A549 (cell line): ENCODE measurements at regions not wholly inside any gene's neighbourhood (a gene's known extent, or its start where the extent isn't known, plus 50 kb on each side); places are given as distances from the start of the nearest gene placed in this dataset.

Experiments used
- ATAC-seq, 2 experiments: fragments of 200-7000 bp in 1 of 2; fragments of >200 bp in 1 of 2; cut with Nextera tagmentation in 1 of 2; cut with Tn5 transposase in 1 of 2; 3 replicates each; pipeline versions ENCODE4 v1.8.0 to v1.9.1; 2018 to 2020; ENCODE audit warnings: mild to moderate bottlenecking in 1 of 2, moderate library complexity in 1 of 2
- CTCF ChIA-PET: fragments of 300-600 bp; sonication (Branson Sonifier 250); formaldehyde crosslinking; extraction: SDS; loops from one replicate; lab custom pipeline; 2021; ENCODE audit warnings: antibody characterized with exemption, inconsistent platforms; lab: Yijun Ruan, JAX
- POLR2A ChIA-PET: fragments of 350-600 bp; formaldehyde crosslinking; extraction: SDS; loops from one replicate; lab custom pipeline; 2021; ENCODE audit warnings: antibody characterized with exemption, inconsistent platforms; lab: Yijun Ruan, JAX
- DNase-seq, 2 experiments: peaks; one replicate each; pipeline versions ENCODE4 v3.0.0 to v3.0.0-alpha.2; 2011 to 2016; ENCODE audit warnings: low read depth in 1 of 2, low spot score in 1 of 2
- FAIRE-seq: peaks from 2 replicates; lab custom pipeline; 2011; peaks lifted over from hg19 to GRCh38; lab: Jason Lieb, UNC
- H3K27ac ChIP-seq, 2 experiments: fragments of >200 bp; sonication (Bioruptor Twin); formaldehyde crosslinking; 3 replicates each; pipeline ENCODE4 v1.5.1; 2016 to 2017
- H3K4me1 ChIP-seq: fragments of >200 bp; sonication (Bioruptor Twin); formaldehyde crosslinking; 3 replicates; pipeline ENCODE4 v1.6.1; 2016
- H3K4me2 ChIP-seq: fragments of >200 bp; sonication (Bioruptor Twin); formaldehyde crosslinking; 3 replicates; pipeline ENCODE4 v1.6.1; 2016
- H3K4me3 ChIP-seq: fragments of >200 bp; sonication (Bioruptor Twin); formaldehyde crosslinking; 3 replicates; pipeline ENCODE4 v1.5.1; 2016
- H3K9me3 ChIP-seq: fragments of >200 bp; sonication (Bioruptor Twin); formaldehyde crosslinking; 3 replicates; pipeline ENCODE4 v1.6.1; 2016
- BHLHE40 ChIP-seq: IDR thresholded peaks from 2 replicates; pipeline ENCODE4 v1.6.1; 2012; ENCODE audit warnings: low read depth, low read length, inconsistent platforms
- CEBPB ChIP-seq, 2 experiments: fragments of >200 bp in 1 of 2; sonication (Bioruptor Twin) in 1 of 2; formaldehyde crosslinking in 1 of 2; IDR thresholded peaks; 2 replicates each; pipeline ENCODE4 v1.6.1; 2012 to 2016
- CHD2 ChIP-seq: fragments of 150-350 bp; IDR thresholded peaks from 2 replicates; pipeline ENCODE4 v1.6.1; 2014; ENCODE audit warnings: low read length; ENCODE audit not compliant: partially characterized antibody
- EP300 ChIP-seq, 2 experiments: fragments of >200 bp; sonication (Bioruptor Twin); formaldehyde crosslinking; IDR thresholded peaks; 2 replicates in 1 of 2; 3 replicates in 1 of 2; pipeline ENCODE4 v1.6.1; 2016 to 2017
- GATA3 ChIP-seq: IDR thresholded peaks from 2 replicates; pipeline ENCODE4 v1.6.1; 2012; ENCODE audit warnings: borderline replicate concordance
- HMGXB4 ChIP-seq: fragments of 250-450 bp; sonication (Bioruptor Pico); IDR thresholded peaks from 2 replicates; pipeline ENCODE4 v1.5.0; 2021; ENCODE audit warnings: mild to moderate bottlenecking, moderate library complexity, borderline replicate concordance
- HOXB13 ChIP-seq: fragments of 250-450 bp; sonication (Bioruptor Pico); IDR thresholded peaks from 2 replicates; pipeline ENCODE4 v1.5.0; 2020; ENCODE audit warnings: low read depth, mild to moderate bottlenecking, moderate library complexity
- HOXB5 ChIP-seq: fragments of 250-450 bp; sonication (Bioruptor Pico); IDR thresholded peaks from 2 replicates; pipeline ENCODE4 v1.5.0; 2020; ENCODE audit warnings: mild to moderate bottlenecking, moderate library complexity
- JUN ChIP-seq, 2 experiments: fragments of >200 bp; sonication (Bioruptor Twin); formaldehyde crosslinking; IDR thresholded peaks; 2 replicates in 1 of 2; 3 replicates in 1 of 2; pipeline ENCODE4 v1.6.1; 2016 to 2017
- KDM1A ChIP-seq: fragments of 200-600 bp; sonication (generic); IDR thresholded peaks from 2 replicates; pipeline ENCODE4 v1.6.1; 2016; ENCODE audit warnings: low read depth, mild to moderate bottlenecking
- NFE2L2 ChIP-seq: fragments of 150-350 bp; conservative IDR thresholded peaks from 2 replicates; pipeline ENCODE4 v1.6.1; 2014; ENCODE audit warnings: low read length
- NPAS2 ChIP-seq: fragments of 250-450 bp; sonication (Bioruptor Pico); IDR thresholded peaks from 2 replicates; pipeline ENCODE4 v1.8.0; 2022; ENCODE audit warnings: mild to moderate bottlenecking, moderate library complexity, borderline replicate concordance
- PHF8 ChIP-seq: fragments of 200-600 bp; sonication (generic); IDR thresholded peaks from 2 replicates; pipeline ENCODE4 v1.6.1; 2016; ENCODE audit warnings: low read depth, mild to moderate bottlenecking, antibody characterized with exemption, moderate library complexity, borderline replicate concordance
- POLR2AphosphoS2 ChIP-seq: conservative IDR thresholded peaks from 2 replicates; pipeline ENCODE4 v1.6.1; 2012; ENCODE audit warnings: low read length, improper control_type of control experiment, inconsistent platforms
- RAD21 ChIP-seq, 2 experiments: fragments of >200 bp in 1 of 2; sonication (Bioruptor Twin) in 1 of 2; formaldehyde crosslinking in 1 of 2; IDR thresholded peaks in 1 of 2; conservative IDR thresholded peaks in 1 of 2; 2 replicates in 1 of 2; 3 replicates in 1 of 2; pipeline ENCODE4 v1.6.1; 2012 to 2018; ENCODE audit warnings: inconsistent platforms in 1 of 2
- RFX5 ChIP-seq: fragments of 450-650 bp; IDR thresholded peaks from 2 replicates; pipeline ENCODE4 v1.7.1; 2014; ENCODE audit warnings: antibody characterized with exemption, mild to moderate bottlenecking, moderate library complexity
- RNF2 ChIP-seq: fragments of 200-600 bp; sonication (generic); IDR thresholded peaks from 2 replicates; pipeline ENCODE4 v1.6.1; 2016; ENCODE audit warnings: low read depth, mild to moderate bottlenecking, antibody characterized with exemption, moderate library complexity, borderline replicate concordance
- TFCP2L1 ChIP-seq: fragments of 250-450 bp; sonication (Bioruptor Pico); IDR thresholded peaks from 2 replicates; pipeline ENCODE4 v1.5.0; 2021; ENCODE audit warnings: mild to moderate bottlenecking
- ZFP36 ChIP-seq: fragments of 450-650 bp; IDR thresholded peaks from 2 replicates; pipeline ENCODE4 v1.6.1; 2014; ENCODE audit warnings: borderline replicate concordance; ENCODE audit not compliant: partially characterized antibody
- ZNF302 ChIP-seq: fragments of 250-450 bp; sonication (Bioruptor Pico); IDR thresholded peaks from 2 replicates; pipeline ENCODE4 v1.9.0; 2021; ENCODE audit warnings: inconsistent platforms, mild to moderate bottlenecking, moderate library complexity
- ZSCAN20 ChIP-seq: fragments of 250-450 bp; sonication (Bioruptor Pico); IDR thresholded peaks from 2 replicates; pipeline ENCODE4 v1.8.0; 2022; ENCODE audit warnings: mild to moderate bottlenecking, moderate library complexity
- WGBS: methylation state at CpG from one replicate; pipeline ENCODE4 v1.1.6; 2017; ENCODE audit errors: missing lambda C conversion rate; 5-methylcytosine and 5-hydroxymethylcytosine counted together
- TF ChIP-seq, protein P1 (sequence below): IDR thresholded peaks from 2 replicates; pipeline ENCODE4 v1.6.1; 2012; ENCODE audit warnings: low read depth, borderline replicate concordance
- TF ChIP-seq, protein P2 (sequence below): fragments of 200-600 bp; sonication (generic); IDR thresholded peaks from 2 replicates; pipeline ENCODE4 v1.6.1; 2016; ENCODE audit warnings: antibody characterized with exemption, mild to moderate bottlenecking, moderate library complexity
- TF ChIP-seq, protein P3 (sequence below): fragments of 150-350 bp; IDR thresholded peaks from 2 replicates; pipeline ENCODE4 v1.6.1; 2014; ENCODE audit warnings: low read depth, mild to moderate bottlenecking, low read length

- TF ChIP-seq GATA3 (no peak), ZNF302 (CRISPR knock-in tag) (no peak)
Measured at GRCh38 chr21:31570824-31571566, 88.5 kb upstream of the SOD1 start (continued).

DNA sequence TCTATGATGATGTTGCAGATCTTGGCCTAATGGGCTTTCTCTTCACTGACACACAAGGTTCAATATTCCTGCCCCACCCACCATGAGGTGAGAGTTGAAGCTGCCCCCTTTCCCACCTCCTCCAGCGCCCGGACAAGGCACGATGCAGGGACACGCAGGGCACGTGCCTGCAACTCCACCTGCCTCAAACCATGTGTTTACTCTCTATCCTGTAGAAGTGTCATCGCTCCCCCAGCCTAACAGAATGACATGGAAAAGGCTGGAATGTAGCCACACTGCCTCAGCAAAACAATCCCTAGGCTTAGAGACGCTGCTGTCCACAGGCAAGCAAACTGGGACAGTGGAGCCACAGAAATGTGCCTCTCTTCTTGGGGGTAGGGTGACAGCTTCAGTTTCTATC is 92.9 kb upstream of the SOD1 start:
- ATAC-seq: no peak
- FAIRE-seq: no peak

DNA sequence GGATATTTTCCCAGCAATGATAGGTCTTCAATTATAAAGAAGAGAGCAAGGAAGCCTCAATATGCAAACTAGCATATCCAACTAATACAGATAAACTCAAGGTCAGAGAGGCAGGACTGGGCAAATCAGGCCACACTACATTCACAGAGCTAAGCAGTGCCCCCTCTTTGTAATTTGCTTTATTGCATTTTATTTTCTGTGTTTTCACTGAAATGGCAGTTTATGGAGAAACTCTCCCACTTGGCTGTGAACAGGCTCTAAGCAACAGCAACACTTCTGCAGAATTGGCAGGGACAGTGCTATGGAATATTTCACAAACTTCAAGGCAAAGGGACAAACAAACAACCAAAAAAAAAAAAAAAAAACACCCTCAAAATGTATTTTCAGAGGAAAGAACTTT is 93.4 kb upstream of the SOD1 start:
- FAIRE-seq (no peak), DNase-seq (no peak), ATAC-seq (no peak; a peak in 1 of 6 replicates)
- CTCF ChIA-PET: interaction anchor here (0.6 to 0.8 kb wide), 2 partner anchors 368 to 372 kb away, joined by 3 read pairs; no protein-coding TSS in a partner anchor
- H3K9me3 ChIP-seq: no peaks in the 10 kb centered on the region
- H3K27ac ChIP-seq: no peak overlapping the region
- no peaks in the 10 kb centered on the region for H3K4me1 ChIP-seq
- POLR2A ChIA-PET: no interaction called here
- no peak overlapping the region for H3K4me2 ChIP-seq
- H3K4me3 ChIP-seq: no peak overlapping the region
- TF ChIP-seq CHD2: no peak
- no peak for TF ChIP-seq CEBPB (IDR thresholded peaks at IDR 0.05)
- TF ChIP-seq ZSCAN20 (CRISPR knock-in tag): no peak
- TF ChIP-seq POLR2AphosphoS2: no peak
- TF ChIP-seq, protein P1, sequence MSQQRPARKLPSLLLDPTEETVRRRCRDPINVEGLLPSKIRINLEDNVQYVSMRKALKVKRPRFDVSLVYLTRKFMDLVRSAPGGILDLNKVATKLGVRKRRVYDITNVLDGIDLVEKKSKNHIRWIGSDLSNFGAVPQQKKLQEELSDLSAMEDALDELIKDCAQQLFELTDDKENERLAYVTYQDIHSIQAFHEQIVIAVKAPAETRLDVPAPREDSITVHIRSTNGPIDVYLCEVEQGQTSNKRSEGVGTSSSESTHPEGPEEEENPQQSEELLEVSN: no peak
- TF ChIP-seq, protein P2, sequence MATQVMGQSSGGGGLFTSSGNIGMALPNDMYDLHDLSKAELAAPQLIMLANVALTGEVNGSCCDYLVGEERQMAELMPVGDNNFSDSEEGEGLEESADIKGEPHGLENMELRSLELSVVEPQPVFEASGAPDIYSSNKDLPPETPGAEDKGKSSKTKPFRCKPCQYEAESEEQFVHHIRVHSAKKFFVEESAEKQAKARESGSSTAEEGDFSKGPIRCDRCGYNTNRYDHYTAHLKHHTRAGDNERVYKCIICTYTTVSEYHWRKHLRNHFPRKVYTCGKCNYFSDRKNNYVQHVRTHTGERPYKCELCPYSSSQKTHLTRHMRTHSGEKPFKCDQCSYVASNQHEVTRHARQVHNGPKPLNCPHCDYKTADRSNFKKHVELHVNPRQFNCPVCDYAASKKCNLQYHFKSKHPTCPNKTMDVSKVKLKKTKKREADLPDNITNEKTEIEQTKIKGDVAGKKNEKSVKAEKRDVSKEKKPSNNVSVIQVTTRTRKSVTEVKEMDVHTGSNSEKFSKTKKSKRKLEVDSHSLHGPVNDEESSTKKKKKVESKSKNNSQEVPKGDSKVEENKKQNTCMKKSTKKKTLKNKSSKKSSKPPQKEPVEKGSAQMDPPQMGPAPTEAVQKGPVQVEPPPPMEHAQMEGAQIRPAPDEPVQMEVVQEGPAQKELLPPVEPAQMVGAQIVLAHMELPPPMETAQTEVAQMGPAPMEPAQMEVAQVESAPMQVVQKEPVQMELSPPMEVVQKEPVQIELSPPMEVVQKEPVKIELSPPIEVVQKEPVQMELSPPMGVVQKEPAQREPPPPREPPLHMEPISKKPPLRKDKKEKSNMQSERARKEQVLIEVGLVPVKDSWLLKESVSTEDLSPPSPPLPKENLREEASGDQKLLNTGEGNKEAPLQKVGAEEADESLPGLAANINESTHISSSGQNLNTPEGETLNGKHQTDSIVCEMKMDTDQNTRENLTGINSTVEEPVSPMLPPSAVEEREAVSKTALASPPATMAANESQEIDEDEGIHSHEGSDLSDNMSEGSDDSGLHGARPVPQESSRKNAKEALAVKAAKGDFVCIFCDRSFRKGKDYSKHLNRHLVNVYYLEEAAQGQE: no peak
- no peak for TF ChIP-seq RAD21 (conservative IDR thresholded peaks at IDR 0.05 in 1 of 2, IDR thresholded peaks at IDR 0.05 in 1 of 2)
- TF ChIP-seq RFX5: no peak

More for the DNA sequence above, 92.9 kb upstream of the SOD1 start:
- Histone ChIP-seq H3K9me3 (no peaks in the 10 kb centered on the region), H3K4me2 (no peak overlapping the region), H3K4me3 (no peak overlapping the region), H3K27ac (no peak overlapping the region), H3K4me1 (no peaks in the 10 kb centered on the region)
- ChIA-PET POLR2A (no interaction called here), CTCF (interaction anchor here (0.6 to 0.8 kb wide), 2 partner anchors 368 to 372 kb away, joined by 3 read pairs; no protein-coding TSS in a partner anchor)
- TF ChIP-seq KDM1A: no peak
- TF ChIP-seq, protein P3, sequence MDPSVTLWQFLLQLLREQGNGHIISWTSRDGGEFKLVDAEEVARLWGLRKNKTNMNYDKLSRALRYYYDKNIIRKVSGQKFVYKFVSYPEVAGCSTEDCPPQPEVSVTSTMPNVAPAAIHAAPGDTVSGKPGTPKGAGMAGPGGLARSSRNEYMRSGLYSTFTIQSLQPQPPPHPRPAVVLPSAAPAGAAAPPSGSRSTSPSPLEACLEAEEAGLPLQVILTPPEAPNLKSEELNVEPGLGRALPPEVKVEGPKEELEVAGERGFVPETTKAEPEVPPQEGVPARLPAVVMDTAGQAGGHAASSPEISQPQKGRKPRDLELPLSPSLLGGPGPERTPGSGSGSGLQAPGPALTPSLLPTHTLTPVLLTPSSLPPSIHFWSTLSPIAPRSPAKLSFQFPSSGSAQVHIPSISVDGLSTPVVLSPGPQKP: no peak
- no peak for TF ChIP-seq HOXB13 (CRISPR knock-in tag)
- TF ChIP-seq RAD21 (conservative IDR thresholded peaks at IDR 0.05 in 1 of 2, IDR thresholded peaks at IDR 0.05 in 1 of 2): no peak
- TF ChIP-seq, protein P2: no peak
- TF ChIP-seq PHF8: no peak
- no peak for TF ChIP-seq NPAS2 (CRISPR knock-in tag)
- no peak for TF ChIP-seq TFCP2L1 (CRISPR knock-in tag)
- TF ChIP-seq JUN (IDR thresholded peaks at IDR 0.05): no peak
- no peak for TF ChIP-seq RNF2
- TF ChIP-seq HMGXB4: no peak
- no peak for TF ChIP-seq HOXB5 (CRISPR knock-in tag)
- no peak for TF ChIP-seq CEBPB (IDR thresholded peaks at IDR 0.05)
- no peak for TF ChIP-seq NFE2L2
- no peak for TF ChIP-seq ZFP36
- TF ChIP-seq RFX5: no peak
- no peak for TF ChIP-seq EP300 (IDR thresholded peaks at IDR 0.05)
- no peak for TF ChIP-seq BHLHE40
- WGBS: 56% methylated on average over 7 of the region's 7 CpGs
- no peak for DNase-seq
